SJCRH30 (cell line): ENCODE measurements at regions not wholly inside any gene's neighbourhood (a gene's known extent, or its start where the extent isn't known, plus 50 kb on each side); places are given as distances from the start of the nearest gene placed in this dataset.
A peak's percentile ranks its signal among the peaks of the same experiment; 100 is the strongest.

Experiments
- DNase-seq, 2 experiments: peaks; one replicate each; pipeline ENCODE4 v3.0.0-alpha.2; 2015 to 2020
- H3K27ac ChIP-seq: fragments of 250-450 bp; sonication (Bioruptor Pico); 2 replicates; pipeline ENCODE4 v1.5.1; 2020; ENCODE audit warnings: mild to moderate bottlenecking, moderate library complexity
- H3K27me3 ChIP-seq: fragments of 250-450 bp; sonication (Bioruptor Pico); 2 replicates; pipeline ENCODE4 v1.5.1; 2020; ENCODE audit warnings: mild to moderate bottlenecking, moderate library complexity
- H3K36me3 ChIP-seq: fragments of 250-450 bp; sonication (Bioruptor Pico); 2 replicates; pipeline ENCODE4 v1.5.1; 2020; ENCODE audit warnings: mild to moderate bottlenecking, moderate library complexity
- H3K4me1 ChIP-seq: fragments of 250-450 bp; sonication (Bioruptor Pico); 2 replicates; pipeline ENCODE4 v1.5.1; 2020; ENCODE audit warnings: mild to moderate bottlenecking, moderate library complexity
- H3K4me3 ChIP-seq: fragments of 250-450 bp; sonication (Bioruptor Pico); 2 replicates; pipeline ENCODE4 v1.5.1; 2020; ENCODE audit warnings: mild to moderate bottlenecking, moderate library complexity
- H3K9me3 ChIP-seq: fragments of 250-450 bp; sonication (Bioruptor Pico); replicated peaks from 2 replicates; pipeline ENCODE4 v1.5.1; 2020; ENCODE audit warnings: mild to moderate bottlenecking, moderate library complexity

- Histone ChIP-seq H3K36me3 (no peaks in the 10 kb centered on the region), H3K4me3 (no peak overlapping the region), H3K27me3 (no peaks in the 10 kb centered on the region), H3K27ac (no peak overlapping the region), H3K9me3 (no peaks in the 10 kb centered on the region), H3K4me1 (no peaks in the 10 kb centered on the region)
- DNase-seq: no peak
Measured at GRCh38 chr18:24942144-24942543, 409.8 kb downstream of the ZNF521 start.

- DNase-seq: no peak
- Histone ChIP-seq H3K27ac (no peak overlapping the region), H3K36me3 (no peaks in the 10 kb centered on the region), H3K4me1 (no peaks in the 10 kb centered on the region), H3K9me3 (no peaks in the 10 kb centered on the region), H3K27me3 (no peaks in the 10 kb centered on the region), H3K4me3 (no peak overlapping the region)
Measured at GRCh38 chr18:24947521-24948305, 404.3 kb downstream of the ZNF521 start.

- no peak for DNase-seq
- Histone ChIP-seq H3K36me3 (no peaks in the 10 kb centered on the region), H3K27ac (no peak overlapping the region), H3K4me1 (no peaks in the 10 kb centered on the region), H3K4me3 (no peak overlapping the region), H3K27me3 (no peaks in the 10 kb centered on the region), H3K9me3 (no peaks in the 10 kb centered on the region)
Measured at GRCh38 chr18:24949908-24950307, 402.1 kb downstream of the ZNF521 start.

DNA sequence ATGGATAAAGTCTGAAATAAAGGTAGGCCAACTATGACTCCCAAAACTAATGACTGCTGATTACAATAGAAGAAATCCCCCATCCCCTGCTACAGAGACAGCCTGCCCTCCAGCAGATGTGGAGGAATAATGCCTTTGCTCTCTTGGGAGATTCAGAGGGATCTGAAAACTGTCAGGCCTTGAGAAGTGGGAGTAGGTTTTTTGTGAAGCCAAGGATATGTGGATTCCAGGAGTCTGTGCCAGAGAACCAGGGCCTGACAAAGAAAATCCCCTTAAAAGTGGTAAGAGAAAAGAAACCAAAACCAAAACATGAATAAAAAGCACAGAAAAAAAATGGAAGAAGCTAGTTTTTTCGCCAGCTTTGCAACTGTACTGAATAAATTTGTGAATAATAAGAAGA lies 397.6 kb downstream of the ZNF521 start:
- H3K27ac ChIP-seq: no peak overlapping the region
- no peak for DNase-seq
- H3K9me3 ChIP-seq: no peaks in the 10 kb centered on the region
- peaks cover 5% of the 10 kb centered on the region for H3K4me1 ChIP-seq
- no peaks in the 10 kb centered on the region for H3K36me3 ChIP-seq
- H3K27me3 ChIP-seq: no peaks in the 10 kb centered on the region
- H3K4me3 ChIP-seq: no peak overlapping the region

DNA sequence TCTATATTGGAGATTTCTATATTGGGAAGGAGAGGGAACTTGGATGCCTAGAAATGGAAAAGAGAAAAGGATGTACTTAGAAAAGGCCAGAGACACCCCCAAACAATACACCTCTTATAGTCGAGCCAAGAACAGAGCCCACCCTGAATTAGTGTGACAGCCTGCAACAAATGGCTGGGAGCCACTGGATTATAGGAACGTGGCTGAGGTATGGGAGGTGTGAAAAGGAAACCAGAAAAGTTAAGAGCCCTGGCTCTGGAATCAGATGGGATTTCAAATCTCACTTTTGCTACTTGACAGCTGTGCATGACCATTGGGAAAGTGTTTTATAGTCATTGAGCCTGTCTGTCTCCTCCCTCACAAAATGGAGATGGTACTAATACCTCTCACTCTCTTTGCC lies 394.0 kb downstream of the ZNF521 start:
- no peak overlapping the region for H3K4me3 ChIP-seq
- H3K4me1 ChIP-seq: peaks cover 5% of the 10 kb centered on the region
- no peak overlapping the region for H3K27ac ChIP-seq
- no peaks in the 10 kb centered on the region for H3K27me3 ChIP-seq
- no peaks in the 10 kb centered on the region for H3K9me3 ChIP-seq
- no peaks in the 10 kb centered on the region for H3K36me3 ChIP-seq
- DNase-seq: peak; percentile 29 to 60

DNA sequence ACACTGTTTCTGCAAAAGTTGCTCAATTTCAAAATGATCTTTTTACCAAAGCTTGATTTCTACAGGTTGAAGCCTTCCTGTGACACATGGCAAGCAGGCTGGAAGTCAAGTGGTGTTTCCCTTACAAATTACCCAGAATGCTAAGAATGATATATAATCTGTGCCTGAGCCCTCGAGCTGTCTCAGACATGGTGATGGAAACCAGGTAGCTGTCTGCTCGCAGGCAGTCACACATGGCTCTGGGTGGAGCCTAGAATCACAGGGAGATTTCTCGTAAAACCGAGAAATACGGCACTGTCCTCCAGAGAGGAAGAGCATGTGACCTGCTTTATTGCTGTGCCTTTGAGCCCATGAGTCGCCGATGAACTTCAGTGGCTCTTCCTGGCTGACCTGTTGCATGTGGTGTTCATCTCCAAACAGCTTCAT lies 392.9 kb downstream of the ZNF521 start:
- H3K9me3 ChIP-seq: no peaks in the 10 kb centered on the region
- H3K4me1 ChIP-seq: peaks cover 5% of the 10 kb centered on the region
- H3K27ac ChIP-seq: no peak overlapping the region

GRCh38 chr18:24964216-24964615 lies 387.8 kb downstream of the ZNF521 start:
- Histone ChIP-seq H3K27ac (peak overlapping the region; percentile 7; the same call in 1 of the 2 replicates), H3K27me3 (no peaks in the 10 kb centered on the region), H3K4me3 (no peak overlapping the region), H3K4me1 (peaks cover 5% of the 10 kb centered on the region; the same call in 1 of the 2 replicates), H3K36me3 (no peaks in the 10 kb centered on the region), H3K9me3 (no peaks in the 10 kb centered on the region)
- peak; percentile 64 to 69 for DNase-seq

More for the DNA sequence above, 392.9 kb downstream of the ZNF521 start:
- H3K27me3 ChIP-seq: no peaks in the 10 kb centered on the region
- H3K36me3 ChIP-seq: no peaks in the 10 kb centered on the region
- DNase-seq: no peak
- no peak overlapping the region for H3K4me3 ChIP-seq

- Histone ChIP-seq H3K4me3 (no peak overlapping the region), H3K27ac (no peak overlapping the region)
- no peak for DNase-seq
Measured at GRCh38 chr18:24968238-24968775, 383.7 kb downstream of the ZNF521 start.

GRCh38 chr18:24972577-24972976 lies 379.4 kb downstream of the ZNF521 start:
- Histone ChIP-seq H3K36me3 (no peaks in the 10 kb centered on the region), H3K27me3 (no peaks in the 10 kb centered on the region), H3K27ac (no peak overlapping the region), H3K4me1 (no peaks in the 10 kb centered on the region), H3K9me3 (no peaks in the 10 kb centered on the region), H3K4me3 (no peak overlapping the region)
- no peak for DNase-seq

More at GRCh38 chr18:24968238-24968775, 383.7 kb downstream of the ZNF521 start:
- Histone ChIP-seq H3K9me3 (no peaks in the 10 kb centered on the region), H3K4me1 (peaks cover 5% of the 10 kb centered on the region; the same call in 1 of the 2 replicates), H3K27me3 (no peaks in the 10 kb centered on the region), H3K36me3 (no peaks in the 10 kb centered on the region)

DNA sequence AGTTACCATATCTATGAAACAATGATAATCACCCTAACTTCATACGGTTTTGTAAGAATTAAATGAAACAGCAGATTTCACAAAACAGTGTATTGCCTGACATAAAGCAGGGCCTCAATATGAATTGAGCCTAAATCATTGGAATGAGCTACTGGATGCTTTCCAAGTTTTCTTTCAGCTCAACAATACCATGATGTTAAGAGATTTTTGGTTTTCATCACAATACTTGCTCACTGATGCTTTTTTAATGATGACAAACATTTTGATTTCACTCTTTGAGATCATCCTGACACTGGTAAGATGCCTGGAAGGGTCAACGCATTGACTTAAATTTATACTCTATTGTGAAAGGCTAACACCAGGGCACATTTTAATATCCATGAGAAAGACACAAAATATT lies 377.5 kb downstream of the ZNF521 start:
- no peak overlapping the region for H3K27ac ChIP-seq
- H3K27me3 ChIP-seq: no peaks in the 10 kb centered on the region
- H3K4me1 ChIP-seq: no peaks in the 10 kb centered on the region
- H3K36me3 ChIP-seq: no peaks in the 10 kb centered on the region
- no peak overlapping the region for H3K4me3 ChIP-seq
- no peak for DNase-seq
- no peaks in the 10 kb centered on the region for H3K9me3 ChIP-seq

- H3K27me3 ChIP-seq: no peaks in the 10 kb centered on the region
- no peaks in the 10 kb centered on the region for H3K36me3 ChIP-seq
- no peaks in the 10 kb centered on the region for H3K4me1 ChIP-seq
Measured at GRCh38 chr18:24975496-24976372, 376.2 kb downstream of the ZNF521 start.

GRCh38 chr18:24976502-24976901 lies 375.5 kb downstream of the ZNF521 start:
- Histone ChIP-seq H3K4me1 (no peaks in the 10 kb centered on the region), H3K36me3 (no peaks in the 10 kb centered on the region), H3K4me3 (no peak overlapping the region), H3K27me3 (no peaks in the 10 kb centered on the region), H3K9me3 (no peaks in the 10 kb centered on the region), H3K27ac (no peak overlapping the region)
- no peak for DNase-seq

More at GRCh38 chr18:24975496-24976372, 376.2 kb downstream of the ZNF521 start:
- no peak for DNase-seq
- no peaks in the 10 kb centered on the region for H3K9me3 ChIP-seq
- H3K27ac ChIP-seq: no peak overlapping the region
- no peak overlapping the region for H3K4me3 ChIP-seq

GRCh38 chr18:24979235-24979634 lies 372.7 kb downstream of the ZNF521 start:
- H3K27me3 ChIP-seq: no peaks in the 10 kb centered on the region
- no peak overlapping the region for H3K27ac ChIP-seq
- H3K36me3 ChIP-seq: no peaks in the 10 kb centered on the region
- H3K9me3 ChIP-seq: no peaks in the 10 kb centered on the region
- H3K4me1 ChIP-seq: no peaks in the 10 kb centered on the region
- no peak overlapping the region for H3K4me3 ChIP-seq
- DNase-seq: no peak

DNA sequence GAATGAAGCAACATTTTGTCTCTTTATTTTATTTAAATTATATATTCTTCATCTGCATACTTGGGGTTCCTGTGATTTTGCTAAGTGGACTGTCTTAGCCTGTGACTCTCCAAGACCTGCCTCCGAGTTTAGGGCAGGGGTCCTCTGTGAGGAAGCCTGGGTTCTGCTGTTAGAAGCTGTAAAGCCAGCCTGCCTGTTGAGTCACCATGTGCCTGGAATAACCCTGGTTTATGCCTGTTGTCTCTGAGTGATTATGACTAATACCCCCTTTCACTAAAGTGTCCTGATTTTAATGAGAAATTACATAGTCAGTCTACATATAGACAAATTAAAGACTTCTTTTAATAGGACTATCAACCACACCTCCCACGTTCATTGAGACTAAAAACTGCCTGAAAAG lies 369.1 kb downstream of the ZNF521 start:
- Histone ChIP-seq H3K36me3 (no peaks in the 10 kb centered on the region), H3K27ac (no peak overlapping the region), H3K4me3 (no peak overlapping the region), H3K9me3 (no peaks in the 10 kb centered on the region), H3K4me1 (peaks cover 12% of the 10 kb centered on the region), H3K27me3 (no peaks in the 10 kb centered on the region)
- no peak for DNase-seq

GRCh38 chr18:24983566-24984139 lies 368.3 kb downstream of the ZNF521 start:
- no peak overlapping the region for H3K4me3 ChIP-seq
- H3K9me3 ChIP-seq: no peaks in the 10 kb centered on the region
- H3K4me1 ChIP-seq: peaks cover 18% of the 10 kb centered on the region
- DNase-seq: no peak
- H3K27me3 ChIP-seq: no peaks in the 10 kb centered on the region
- no peak overlapping the region for H3K27ac ChIP-seq
- H3K36me3 ChIP-seq: no peaks in the 10 kb centered on the region
